Right lobe of liver (tissue), 4 donors: ENCODE measurements at regions not wholly inside any gene's neighbourhood (a gene's known extent, or its start where the extent isn't known, plus 50 kb on each side); places are given as distances from the start of the nearest gene placed in this dataset.

ENCODE experiments used
- POLR2A ChIP-seq: fragments of 450-650 bp; IDR thresholded peaks from one replicate; pipeline ENCODE4 v1.6.1; 2017; ENCODE audit warnings: antibody characterized with exemption, mild to moderate bottlenecking
- TF ChIP-seq, protein P1 (sequence below), 4 donors: fragments of 200-600 bp in 3 of 4; fragments of 450-650 bp in 1 of 4; IDR thresholded peaks; one replicate each; pipeline versions ENCODE4 v1.5.1 to v1.8.0; 2016 to 2022; ENCODE audit warnings: antibody characterized with exemption in 4 of 4, mild to moderate bottlenecking in 2 of 4
- donor health status: DM: no; HTN: no; CAD: no.
- donor health status: DM: no; HTN: no; CAD: no.
- donor health status: DM: no; HTN: yes; CAD: no.

DNA sequence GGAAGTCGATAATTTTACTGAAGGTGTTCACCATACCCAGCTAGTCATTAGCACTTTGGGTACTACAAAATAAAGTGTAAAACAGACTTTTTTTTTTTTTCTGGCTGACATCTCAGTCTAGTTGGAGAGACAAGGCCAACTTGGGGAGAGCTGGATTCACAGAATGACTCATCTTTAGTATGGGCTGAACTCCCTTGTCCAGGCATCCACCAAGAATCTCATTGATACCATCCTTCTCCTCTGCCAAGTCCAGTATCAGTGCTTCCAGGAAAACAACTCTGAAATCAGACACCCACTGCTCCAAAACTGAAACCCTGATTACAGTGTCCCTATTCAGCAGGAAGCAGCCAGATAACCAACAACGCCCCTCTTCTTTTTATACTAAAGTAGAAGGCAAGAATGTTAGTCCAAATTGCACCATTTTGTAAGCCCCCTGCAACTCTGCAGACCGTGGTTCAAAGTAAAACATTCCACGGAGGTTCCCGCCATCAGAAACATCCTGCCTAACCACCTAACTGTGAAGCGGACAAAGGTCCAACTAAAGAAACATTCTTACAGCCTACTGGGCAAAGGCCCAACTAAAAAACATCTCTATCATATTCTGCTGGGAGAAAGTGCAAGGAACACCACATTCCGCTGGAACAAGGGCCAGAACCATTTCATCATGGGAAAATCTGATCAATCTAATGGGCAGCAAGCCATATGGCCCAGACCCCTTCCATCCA, 728.2 kb downstream of the BRINP1 start:
- TF ChIP-seq POLR2A = no peak
- TF ChIP-seq, protein P1, sequence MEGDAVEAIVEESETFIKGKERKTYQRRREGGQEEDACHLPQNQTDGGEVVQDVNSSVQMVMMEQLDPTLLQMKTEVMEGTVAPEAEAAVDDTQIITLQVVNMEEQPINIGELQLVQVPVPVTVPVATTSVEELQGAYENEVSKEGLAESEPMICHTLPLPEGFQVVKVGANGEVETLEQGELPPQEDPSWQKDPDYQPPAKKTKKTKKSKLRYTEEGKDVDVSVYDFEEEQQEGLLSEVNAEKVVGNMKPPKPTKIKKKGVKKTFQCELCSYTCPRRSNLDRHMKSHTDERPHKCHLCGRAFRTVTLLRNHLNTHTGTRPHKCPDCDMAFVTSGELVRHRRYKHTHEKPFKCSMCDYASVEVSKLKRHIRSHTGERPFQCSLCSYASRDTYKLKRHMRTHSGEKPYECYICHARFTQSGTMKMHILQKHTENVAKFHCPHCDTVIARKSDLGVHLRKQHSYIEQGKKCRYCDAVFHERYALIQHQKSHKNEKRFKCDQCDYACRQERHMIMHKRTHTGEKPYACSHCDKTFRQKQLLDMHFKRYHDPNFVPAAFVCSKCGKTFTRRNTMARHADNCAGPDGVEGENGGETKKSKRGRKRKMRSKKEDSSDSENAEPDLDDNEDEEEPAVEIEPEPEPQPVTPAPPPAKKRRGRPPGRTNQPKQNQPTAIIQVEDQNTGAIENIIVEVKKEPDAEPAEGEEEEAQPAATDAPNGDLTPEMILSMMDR (IDR thresholded peaks at IDR 0.05) = no peak
